ENCODE measurements at regions not wholly inside any gene's neighbourhood (a gene's known extent, or its start where the extent isn't known, plus 50 kb on each side); places are given as distances from the start of the nearest gene placed in this dataset.
"Not testable (repeated sequence)": the region's sequence is repeated elsewhere in the genome, so short reads cannot be mapped to it uniquely, and the experiment has no call there.

- DNase-seq: not testable (repeated sequence)
Observed at GRCh38 chr7:131662301-131662873, 106.0 kb upstream of the PODXL start.

- DNase-seq: no peak
Observed at GRCh38 chr7:131657881-131658280, 101.5 kb upstream of the PODXL start.

- DNase-seq: no peak
Observed at GRCh38 chr7:131656980-131657723, 100.7 kb upstream of the PODXL start.

- no peak for DNase-seq
Observed at GRCh38 chr7:131655866-131656265, 99.4 kb upstream of the PODXL start.

DNA sequence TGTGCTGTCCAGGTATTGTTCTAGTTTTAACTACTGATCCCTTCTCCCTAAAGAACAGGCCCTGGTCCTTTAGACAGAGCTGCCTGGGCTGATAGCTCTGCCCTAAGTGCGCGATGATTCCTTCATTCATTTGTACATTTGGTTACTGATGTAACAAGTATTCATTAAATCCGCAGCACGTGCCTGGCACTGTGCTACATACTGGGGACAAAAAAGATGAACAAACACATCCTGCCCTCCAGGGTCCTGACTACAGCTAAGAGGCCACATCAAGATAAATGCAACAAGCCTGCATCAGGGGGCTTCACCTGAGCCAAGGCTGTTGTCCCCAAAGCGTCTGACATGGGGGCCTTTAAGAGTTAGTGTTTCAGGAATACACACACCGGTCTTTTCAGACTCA is 99.0 kb upstream of the PODXL start:
- DNase-seq: no peak

GRCh38 chr7:131654668-131655326 is 98.4 kb upstream of the PODXL start:
- DNase-seq: peak; percentile 69 to 73

DNA sequence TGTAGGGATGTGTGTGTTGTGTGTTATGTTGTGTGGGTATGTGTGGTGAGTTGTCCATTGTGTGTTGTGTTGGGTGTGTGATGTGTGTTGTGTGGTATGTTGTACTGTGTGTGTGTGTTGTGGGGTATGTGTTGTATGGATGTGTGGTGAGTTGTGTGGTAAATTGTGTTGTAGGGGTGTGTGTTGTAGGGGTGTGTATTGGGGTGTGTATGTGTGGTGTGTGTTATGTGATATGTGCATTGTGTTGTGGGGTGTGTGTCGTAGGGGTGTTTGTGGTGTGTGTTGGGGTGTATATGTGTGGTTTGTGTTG is 97.8 kb upstream of the PODXL start:
- no peak for DNase-seq

DNA sequence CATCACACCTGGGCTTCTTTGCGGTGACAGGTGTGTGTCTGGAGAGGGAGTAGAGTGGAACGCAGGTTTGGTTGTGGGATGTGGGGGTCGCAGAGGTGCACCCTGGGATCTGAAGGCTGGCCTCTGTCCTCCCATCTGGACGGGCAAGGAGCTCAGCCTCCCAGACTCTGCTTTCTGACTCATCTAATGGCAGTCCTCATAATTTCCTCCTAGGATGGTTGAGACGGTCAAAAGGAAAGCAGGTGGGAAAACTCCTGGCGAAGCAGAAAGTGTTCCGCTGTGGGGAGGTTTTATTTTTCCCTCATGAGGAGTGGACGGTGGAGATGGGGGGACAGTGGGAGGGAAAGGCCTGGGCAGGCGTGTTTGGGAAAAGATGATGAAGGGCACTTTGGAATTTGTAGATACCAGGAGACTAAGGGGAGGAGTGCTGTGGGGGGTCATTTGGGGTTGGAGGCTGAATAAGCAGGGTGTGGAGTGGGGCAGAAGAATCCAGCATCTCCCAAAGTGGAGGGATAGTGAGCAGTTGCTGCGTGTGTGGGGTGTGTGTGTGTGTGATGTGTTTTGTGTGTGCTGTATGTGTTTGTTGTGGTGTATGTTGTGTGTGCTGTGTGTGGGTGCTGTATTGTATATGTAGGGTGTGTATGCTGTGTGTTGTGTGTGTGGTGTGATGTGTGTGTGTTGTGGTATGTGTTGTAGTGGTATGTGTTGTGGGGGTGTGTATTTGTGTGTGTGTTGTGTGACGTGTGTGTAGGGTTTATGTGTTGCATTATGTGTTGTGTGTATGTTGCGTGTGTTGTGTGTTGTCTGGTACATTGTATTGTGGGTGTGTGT is 97.2 kb upstream of the PODXL start:
- DNase-seq: no peak

DNA sequence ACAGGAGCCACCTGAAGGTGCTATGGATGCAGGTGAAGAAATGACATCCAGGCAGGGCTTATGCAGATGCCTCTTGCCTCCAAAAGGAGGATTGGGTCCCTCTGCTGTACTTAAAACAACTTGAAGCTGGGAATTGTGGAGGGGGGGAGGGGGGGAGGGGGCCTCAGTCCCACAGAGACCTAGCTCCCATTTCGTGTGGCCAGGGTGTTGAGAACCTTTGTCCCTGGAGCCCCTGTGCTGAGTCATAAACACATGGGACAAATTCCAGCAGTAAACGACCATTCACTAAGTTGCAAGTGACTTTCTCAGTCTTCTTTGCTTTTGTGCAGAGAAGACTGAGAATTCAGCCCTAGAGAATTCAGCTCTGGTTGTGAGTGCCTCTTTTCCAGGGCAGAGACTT is 96.5 kb upstream of the PODXL start:
- no peak for DNase-seq

- no peak for DNase-seq
Observed at GRCh38 chr7:131652194-131652593, 95.8 kb upstream of the PODXL start.

- DNase-seq: no peak
Observed at GRCh38 chr7:131649879-131650278, 93.5 kb upstream of the PODXL start.

GRCh38 chr7:131649003-131649541 is 92.6 kb upstream of the PODXL start:
- DNase-seq: no peak

DNA sequence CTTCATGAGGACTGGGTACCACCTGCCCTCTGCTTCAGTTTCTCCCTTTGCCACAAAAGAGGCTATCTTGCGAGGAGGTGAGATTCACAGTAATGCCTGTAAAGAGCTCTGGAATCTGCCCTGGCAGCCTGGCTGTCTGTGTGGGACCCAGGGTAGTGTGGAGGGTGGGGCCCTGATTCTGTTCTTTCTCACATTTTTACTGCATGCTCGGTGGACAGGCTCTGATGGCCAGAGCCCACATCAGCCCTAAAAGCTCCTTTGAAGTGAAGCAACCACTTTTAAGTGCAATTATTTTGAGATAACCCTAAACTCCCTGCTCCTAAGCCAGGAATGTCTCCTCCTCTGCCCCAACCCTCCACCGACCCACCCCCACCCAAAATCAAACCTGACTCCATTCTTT is 92.1 kb upstream of the PODXL start:
- no peak for DNase-seq

- DNase-seq: no peak
Observed at GRCh38 chr7:131646203-131646602, 89.8 kb upstream of the PODXL start.

GRCh38 chr7:131642429-131642828 is 86.0 kb upstream of the PODXL start:
- DNase-seq: no peak

DNA sequence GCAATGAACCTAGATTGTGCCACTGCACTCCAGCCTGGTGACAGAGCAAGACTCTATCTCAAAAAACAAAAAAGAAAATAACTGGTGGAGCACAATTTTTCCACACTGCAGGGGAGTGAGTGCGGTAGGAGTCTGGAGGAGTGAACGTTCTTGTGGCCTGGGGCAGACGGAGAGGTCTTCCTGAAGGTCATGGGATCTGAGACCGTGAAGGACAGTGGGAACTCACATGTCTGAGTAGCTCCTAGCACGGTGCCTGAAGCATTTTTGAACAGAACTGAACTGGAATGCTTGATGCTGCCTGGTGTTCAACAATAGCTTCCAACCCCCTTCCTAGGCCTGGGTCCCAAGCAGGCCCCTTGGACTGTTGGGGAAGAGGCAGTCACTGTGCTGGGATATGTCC is 84.3 kb upstream of the PODXL start:
- DNase-seq: no peak

DNA sequence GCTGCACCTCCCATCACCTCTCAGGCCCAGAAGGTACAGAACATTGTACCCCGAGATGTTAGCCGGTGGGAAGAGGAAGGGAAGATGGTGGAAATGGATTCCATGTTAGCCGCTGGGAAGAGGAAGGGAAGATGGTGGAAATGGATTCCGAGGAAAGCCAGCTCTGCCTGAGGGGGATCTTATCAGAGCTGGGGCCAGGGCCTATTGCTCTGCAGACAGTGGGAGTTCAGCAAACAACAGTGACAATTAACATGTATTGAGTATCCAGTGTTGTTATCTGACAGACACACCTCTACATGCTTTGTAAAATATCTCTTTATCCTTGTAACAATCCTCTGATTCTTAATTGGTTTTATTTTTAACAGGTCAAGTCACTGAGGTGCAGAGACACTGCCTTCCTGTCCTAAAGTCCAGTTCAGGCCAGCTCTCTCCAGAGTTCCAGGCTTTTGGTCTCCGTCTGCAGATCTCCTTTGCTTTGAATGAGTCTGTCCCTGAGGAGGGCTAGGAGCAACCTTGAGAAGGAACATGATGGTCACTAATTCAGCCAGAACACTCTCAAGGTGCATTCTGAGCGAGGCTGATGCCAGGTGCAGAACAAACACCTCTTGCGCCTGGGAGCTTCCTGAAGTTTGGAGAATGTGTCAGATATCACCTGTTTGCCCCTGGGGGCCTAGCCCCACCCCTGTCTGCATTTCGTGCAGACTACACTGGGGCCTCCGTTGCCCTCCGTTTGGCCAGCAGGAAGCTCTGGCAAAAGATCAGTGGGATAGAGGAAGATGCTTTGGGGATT is 82.4 kb upstream of the PODXL start:
- DNase-seq: no peak

GRCh38 chr7:131637859-131638258 is 81.4 kb upstream of the PODXL start:
- DNase-seq: no peak

GRCh38 chr7:131636092-131636491 is 79.7 kb upstream of the PODXL start:
- no peak for DNase-seq

DNA sequence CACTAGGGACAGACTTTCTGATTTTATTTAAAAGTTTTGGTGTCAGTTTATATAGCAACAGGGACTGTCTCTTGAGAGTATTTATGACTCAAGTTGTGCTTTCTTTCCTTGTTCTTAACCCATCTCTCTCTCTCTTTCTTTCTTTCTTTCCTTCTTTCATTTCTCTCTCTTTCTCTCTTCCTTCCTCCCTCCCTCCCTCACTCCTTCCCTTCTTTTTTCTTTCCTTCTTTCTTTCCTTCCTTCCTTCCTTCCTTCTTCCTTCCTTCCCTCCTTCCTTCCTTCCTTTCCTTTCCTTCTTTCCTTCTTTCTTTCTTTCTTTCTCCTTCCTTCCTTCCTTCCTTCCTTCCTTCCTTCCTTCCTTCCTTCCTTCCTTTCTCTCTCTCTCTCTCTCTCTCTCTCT is 77.8 kb upstream of the PODXL start:
- not testable (repeated sequence) for DNase-seq

- DNase-seq: no peak
Observed at GRCh38 chr7:131633342-131633843, 77.0 kb upstream of the PODXL start.

GRCh38 chr7:131630427-131630826 is 74.0 kb upstream of the PODXL start:
- DNase-seq: no peak

Data from CD4-positive, alpha-beta T cell treated with Interleukin-1 beta for 1 hour (primary cell).